IPS-15b (cell line): ENCODE measurements at regions not wholly inside any gene's neighbourhood (a gene's known extent, or its start where the extent isn't known, plus 50 kb on each side); places are given as distances from the start of the nearest gene placed in this dataset.

Experiments
- H3K27me3 ChIP-seq: one replicate; pipeline ENCODE4 v1.6.1; 2013; ENCODE audit warnings: low read length; ENCODE audit not compliant: control insufficient read depth, insufficient read depth
- H3K36me3 ChIP-seq: one replicate; pipeline ENCODE4 v1.6.1; 2013; ENCODE audit warnings: low read length; ENCODE audit not compliant: control insufficient read depth, insufficient read depth
- H3K4me1 ChIP-seq: one replicate; pipeline ENCODE4 v1.6.1; 2013; ENCODE audit warnings: mild to moderate bottlenecking, low read length; ENCODE audit not compliant: control insufficient read depth, insufficient read depth
- H3K4me3 ChIP-seq: one replicate; pipeline ENCODE4 v1.5.1; 2013; ENCODE audit warnings: low read depth, low read length
- H3K9ac ChIP-seq: one replicate; pipeline ENCODE4 v1.6.1; 2013; ENCODE audit warnings: low read depth, mild to moderate bottlenecking, low read length
- H3K9me3 ChIP-seq: one replicate; pipeline ENCODE4 v1.6.1; 2013; ENCODE audit warnings: mild to moderate bottlenecking, low read length; ENCODE audit not compliant: control insufficient read depth, insufficient read depth

DNA sequence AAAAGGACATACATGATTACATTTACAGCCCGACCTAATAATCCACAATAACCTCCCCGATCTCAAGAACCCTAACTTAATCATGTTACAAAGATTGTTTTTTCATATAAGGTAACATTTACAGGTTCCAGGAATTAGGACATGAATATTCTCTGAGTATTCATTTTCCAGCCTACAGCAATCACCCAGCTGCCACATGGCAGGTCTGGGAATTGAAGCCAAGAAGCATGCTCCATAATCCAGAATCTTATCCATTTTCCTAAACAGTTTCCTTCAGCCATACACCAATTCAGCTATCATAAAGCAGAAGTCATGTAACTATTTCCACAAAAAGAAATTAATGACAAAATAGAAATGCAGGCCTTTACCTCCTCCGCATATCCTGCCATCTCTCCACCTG is 163.4 kb downstream of the CAAP1 start:
- H3K36me3 ChIP-seq: no peaks in the 10 kb centered on the region
- H3K9ac ChIP-seq: no peak overlapping the region
- H3K4me3 ChIP-seq: no peak overlapping the region

DNA sequence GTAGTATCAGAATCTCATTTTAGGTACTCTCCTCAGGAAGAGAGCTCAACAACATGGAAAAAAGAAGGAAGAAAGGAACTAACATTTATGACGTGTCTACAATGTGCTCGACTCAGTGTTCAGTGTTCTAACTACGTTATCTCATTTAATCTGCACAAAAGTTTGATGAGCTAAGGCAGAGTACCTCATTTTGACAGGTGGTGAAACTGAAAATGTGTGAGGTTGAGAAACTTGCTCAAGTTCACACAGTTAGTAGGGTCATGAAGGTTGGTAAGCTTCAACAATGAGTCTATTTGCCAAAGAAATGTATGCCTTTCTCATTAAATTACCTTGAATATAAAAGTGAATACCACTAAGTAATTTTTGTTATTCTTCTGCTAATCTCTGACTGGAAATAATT is 165.1 kb downstream of the CAAP1 start:
- H3K9me3 ChIP-seq: no peaks in the 10 kb centered on the region
- no peak overlapping the region for H3K9ac ChIP-seq
- no peaks in the 10 kb centered on the region for H3K36me3 ChIP-seq
- H3K4me1 ChIP-seq: peaks cover 5% of the 10 kb centered on the region
- no peak overlapping the region for H3K4me3 ChIP-seq
- no peaks in the 10 kb centered on the region for H3K27me3 ChIP-seq

More for the DNA sequence above, 163.4 kb downstream of the CAAP1 start:
- no peaks in the 10 kb centered on the region for H3K27me3 ChIP-seq
- H3K9me3 ChIP-seq: no peaks in the 10 kb centered on the region
- peaks cover 3% of the 10 kb centered on the region for H3K4me1 ChIP-seq

DNA sequence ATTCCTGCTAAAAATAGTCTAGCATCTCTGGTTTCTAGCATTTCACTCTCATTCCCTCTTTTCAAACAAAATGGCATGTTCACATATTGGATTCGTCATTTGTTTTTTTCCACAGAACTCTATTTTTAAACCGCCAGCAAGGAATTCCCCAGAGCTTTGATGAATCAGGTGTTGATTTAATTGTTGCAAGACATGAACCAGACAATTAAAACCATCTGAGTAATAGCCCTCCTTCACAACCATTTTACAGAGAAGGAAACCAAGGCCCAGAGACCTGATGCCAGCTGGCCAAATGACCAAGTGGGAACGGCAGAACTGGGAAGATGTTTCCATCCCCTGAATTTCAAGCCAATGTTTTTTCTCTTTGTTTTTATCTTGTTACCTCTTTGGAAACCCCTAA is 167.0 kb downstream of the CAAP1 start:
- no peak overlapping the region for H3K9ac ChIP-seq
- H3K4me3 ChIP-seq: no peak overlapping the region
- no peaks in the 10 kb centered on the region for H3K9me3 ChIP-seq
- H3K27me3 ChIP-seq: no peaks in the 10 kb centered on the region
- peaks cover 5% of the 10 kb centered on the region for H3K4me1 ChIP-seq
- H3K36me3 ChIP-seq: no peaks in the 10 kb centered on the region

DNA sequence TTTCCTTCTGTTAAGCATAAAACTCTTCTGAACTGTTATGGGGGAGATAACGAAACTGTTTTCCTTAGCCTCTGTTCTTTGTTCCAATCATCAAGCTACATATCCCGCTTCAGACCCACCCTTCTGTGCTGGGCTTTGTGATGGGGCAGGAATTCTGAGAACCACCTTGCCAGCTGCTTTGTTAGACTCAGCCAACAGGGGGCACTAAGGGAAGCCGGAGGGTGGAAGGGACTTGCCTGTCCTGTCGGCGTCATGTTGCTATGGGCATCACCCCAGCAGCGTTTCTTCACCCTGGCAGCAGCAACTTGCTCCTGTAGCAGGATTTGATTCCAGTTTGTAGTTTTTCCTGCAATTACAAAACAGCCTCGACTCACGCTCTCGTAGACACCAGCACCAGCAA is 169.1 kb downstream of the CAAP1 start:
- no peaks in the 10 kb centered on the region for H3K36me3 ChIP-seq
- H3K4me1 ChIP-seq: peaks cover 5% of the 10 kb centered on the region
- H3K9me3 ChIP-seq: no peaks in the 10 kb centered on the region
- H3K4me3 ChIP-seq: no peak overlapping the region
- H3K27me3 ChIP-seq: no peaks in the 10 kb centered on the region
- no peak overlapping the region for H3K9ac ChIP-seq

DNA sequence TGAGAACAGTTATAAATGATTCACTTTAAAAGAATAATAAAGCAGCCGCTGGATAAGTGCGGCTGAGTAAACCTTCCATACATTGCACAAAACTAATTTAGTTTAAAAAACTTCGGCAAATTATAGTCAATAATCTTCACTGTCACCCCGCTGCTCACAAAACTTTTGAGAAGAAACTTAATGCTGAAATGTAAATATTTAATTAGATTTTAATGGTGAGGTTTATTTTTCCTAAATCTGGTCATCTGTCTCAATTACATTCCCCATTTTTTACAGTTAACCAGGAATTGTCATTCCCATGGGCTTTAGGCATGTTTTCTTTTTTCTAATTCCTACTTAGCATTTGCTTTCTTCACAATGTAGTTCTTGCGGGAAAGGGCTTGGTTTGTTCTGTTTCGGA is 169.8 kb downstream of the CAAP1 start:
- Histone ChIP-seq H3K9ac (no peak overlapping the region), H3K9me3 (no peaks in the 10 kb centered on the region), H3K36me3 (no peaks in the 10 kb centered on the region), H3K4me3 (no peak overlapping the region), H3K4me1 (peaks cover 2% of the 10 kb centered on the region), H3K27me3 (no peaks in the 10 kb centered on the region)

DNA sequence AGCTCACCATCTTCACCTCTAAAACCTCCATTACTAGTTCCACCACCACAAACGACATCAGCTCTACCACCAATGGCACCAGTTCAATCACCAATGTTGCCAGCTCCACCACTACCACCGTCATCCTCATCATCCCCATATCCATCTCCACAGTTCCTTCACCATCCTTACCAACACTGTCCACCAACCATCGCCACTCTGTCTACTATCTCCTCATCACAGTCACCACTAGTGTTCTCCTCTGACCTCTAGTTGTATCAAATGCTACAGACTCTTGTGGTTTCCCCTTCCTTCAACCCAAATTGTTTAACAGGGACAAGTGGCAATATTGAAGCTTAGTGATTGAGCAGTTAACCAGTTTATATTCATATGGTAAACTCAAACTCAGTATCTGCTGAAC is 182.6 kb downstream of the CAAP1 start:
- H3K27me3 ChIP-seq: no peaks in the 10 kb centered on the region
- no peaks in the 10 kb centered on the region for H3K9me3 ChIP-seq
- no peak overlapping the region for H3K9ac ChIP-seq
- H3K36me3 ChIP-seq: no peaks in the 10 kb centered on the region
- H3K4me1 ChIP-seq: no peaks in the 10 kb centered on the region
- no peak overlapping the region for H3K4me3 ChIP-seq

DNA sequence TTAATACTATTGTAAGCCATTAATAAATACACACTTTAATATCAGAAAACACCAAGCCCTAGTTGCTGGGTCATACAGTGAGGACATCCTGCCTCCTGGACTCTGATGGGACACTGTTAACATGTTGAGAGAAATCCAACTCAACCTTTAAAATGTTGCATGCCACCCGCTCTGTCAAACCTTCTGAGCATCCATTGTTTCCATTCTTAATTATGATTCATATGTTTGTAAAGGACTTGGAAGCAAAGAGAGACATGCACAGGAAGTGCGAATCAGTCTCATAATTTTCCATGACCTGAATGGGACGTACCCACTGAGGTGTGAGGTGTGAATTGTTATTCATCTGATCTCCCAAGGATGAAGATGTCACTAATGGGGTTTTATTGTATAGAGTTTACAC is 186.4 kb downstream of the CAAP1 start:
- Histone ChIP-seq H3K4me3 (no peak overlapping the region), H3K36me3 (no peaks in the 10 kb centered on the region), H3K4me1 (no peaks in the 10 kb centered on the region), H3K9me3 (no peaks in the 10 kb centered on the region), H3K27me3 (no peaks in the 10 kb centered on the region), H3K9ac (no peak overlapping the region)

DNA sequence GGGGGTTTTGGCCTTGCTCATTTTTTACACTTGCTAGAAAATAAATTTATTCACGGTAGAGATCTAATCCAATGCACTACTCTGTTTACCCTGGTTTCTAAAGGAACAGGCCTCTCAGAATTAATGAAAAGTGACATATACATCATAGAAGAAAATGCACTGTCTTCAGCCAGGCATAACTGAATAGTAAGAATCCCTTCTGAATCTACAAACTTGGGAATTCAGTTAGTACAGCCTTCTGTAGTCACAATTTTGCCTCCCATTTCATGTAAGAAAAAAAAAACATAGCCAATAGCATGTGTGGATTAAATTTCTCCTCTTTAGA is 197.3 kb downstream of the CAAP1 start:
- Histone ChIP-seq H3K9ac (no peak overlapping the region), H3K4me3 (no peak overlapping the region), H3K4me1 (no peaks in the 10 kb centered on the region), H3K9me3 (no peaks in the 10 kb centered on the region), H3K27me3 (no peaks in the 10 kb centered on the region), H3K36me3 (no peaks in the 10 kb centered on the region)

DNA sequence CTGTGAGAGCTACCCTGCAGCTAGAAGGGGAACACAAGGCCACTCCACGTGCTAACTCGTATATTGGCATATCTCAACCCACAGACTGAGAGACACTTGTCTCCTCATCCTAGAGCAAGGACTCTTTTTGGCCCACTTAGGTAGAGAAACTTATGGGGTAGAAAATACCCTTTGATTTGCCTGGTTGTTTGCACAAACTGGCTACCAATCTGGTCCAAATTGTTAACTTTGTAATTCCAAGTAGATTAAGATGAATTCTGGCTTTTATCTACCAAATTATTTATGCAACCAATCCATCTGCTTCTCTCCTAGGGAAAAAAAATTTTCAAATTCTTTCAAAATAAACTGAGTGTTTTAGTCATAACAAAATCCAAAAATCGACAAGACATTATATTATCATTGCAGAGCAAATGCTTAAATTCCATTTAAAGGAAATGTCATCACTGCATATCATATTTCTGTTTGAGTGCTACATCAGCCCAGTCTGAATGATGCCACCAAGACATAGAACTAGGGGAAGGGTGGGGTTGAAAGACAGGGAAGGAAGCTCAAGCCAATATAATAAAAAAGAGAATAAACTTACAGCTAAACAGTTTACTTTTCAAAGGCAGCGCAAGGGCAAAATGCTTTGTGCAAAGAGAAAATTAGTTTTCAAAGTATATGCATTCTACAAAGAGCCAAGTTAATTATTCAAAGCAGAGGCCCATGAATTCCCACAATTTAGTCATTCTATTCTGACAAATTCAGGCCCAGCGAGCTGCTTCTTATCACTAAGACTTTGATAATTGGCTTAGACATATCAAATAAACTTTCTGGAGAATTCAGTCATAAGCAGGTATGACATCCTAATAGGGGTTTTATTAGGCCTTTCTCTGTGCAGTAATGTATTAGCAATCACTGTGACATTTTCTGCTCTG is 198.0 kb downstream of the CAAP1 start:
- H3K9ac ChIP-seq: no peak overlapping the region
- H3K4me3 ChIP-seq: no peak overlapping the region
- no peaks in the 10 kb centered on the region for H3K9me3 ChIP-seq
- no peaks in the 10 kb centered on the region for H3K4me1 ChIP-seq
- H3K27me3 ChIP-seq: no peaks in the 10 kb centered on the region
- H3K36me3 ChIP-seq: no peaks in the 10 kb centered on the region

DNA sequence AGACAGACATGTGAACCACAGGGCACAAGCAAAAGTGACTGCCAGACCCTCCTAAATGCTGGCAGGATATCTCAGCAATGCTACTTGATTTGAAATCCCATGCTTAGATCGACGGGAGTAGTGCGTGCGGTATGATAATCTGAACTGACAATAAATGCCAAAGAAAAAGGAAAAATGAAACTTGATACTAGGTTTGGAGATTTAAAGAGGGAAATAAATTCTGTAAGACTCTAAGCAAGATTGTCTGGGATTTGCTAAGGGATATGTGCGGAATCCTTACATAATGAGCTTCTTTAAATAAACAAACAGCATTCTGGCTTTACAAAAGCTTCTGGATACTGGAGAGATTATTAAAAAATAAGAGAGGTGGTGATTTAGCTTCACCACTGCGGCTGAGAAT is 203.6 kb downstream of the CAAP1 start:
- no peaks in the 10 kb centered on the region for H3K27me3 ChIP-seq
- H3K4me1 ChIP-seq: no peaks in the 10 kb centered on the region
- H3K9ac ChIP-seq: no peak overlapping the region
- H3K36me3 ChIP-seq: no peaks in the 10 kb centered on the region
- H3K9me3 ChIP-seq: no peaks in the 10 kb centered on the region
- H3K4me3 ChIP-seq: no peak overlapping the region

DNA sequence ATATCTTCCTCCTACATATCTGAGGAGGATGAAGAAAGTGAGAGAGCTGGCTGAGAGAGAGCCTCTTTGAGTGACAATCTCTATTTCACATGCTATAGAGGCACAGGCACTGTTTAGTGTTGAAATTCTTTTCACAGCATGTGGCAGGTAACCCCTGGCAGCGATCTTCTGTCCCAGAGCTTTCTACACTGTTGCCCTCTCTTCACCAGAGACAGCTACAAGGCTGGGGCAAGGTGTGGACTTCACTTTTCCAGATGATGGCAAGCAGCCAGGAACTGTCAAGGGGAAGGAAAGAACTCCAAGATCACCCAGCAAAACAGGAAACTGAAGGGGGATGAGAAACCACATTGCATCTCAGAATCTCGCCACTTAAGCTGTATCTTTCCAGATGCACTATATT is 205.2 kb downstream of the CAAP1 start:
- H3K9me3 ChIP-seq: no peaks in the 10 kb centered on the region
- no peak overlapping the region for H3K9ac ChIP-seq
- no peaks in the 10 kb centered on the region for H3K27me3 ChIP-seq
- no peaks in the 10 kb centered on the region for H3K36me3 ChIP-seq
- H3K4me3 ChIP-seq: no peak overlapping the region
- no peaks in the 10 kb centered on the region for H3K4me1 ChIP-seq

DNA sequence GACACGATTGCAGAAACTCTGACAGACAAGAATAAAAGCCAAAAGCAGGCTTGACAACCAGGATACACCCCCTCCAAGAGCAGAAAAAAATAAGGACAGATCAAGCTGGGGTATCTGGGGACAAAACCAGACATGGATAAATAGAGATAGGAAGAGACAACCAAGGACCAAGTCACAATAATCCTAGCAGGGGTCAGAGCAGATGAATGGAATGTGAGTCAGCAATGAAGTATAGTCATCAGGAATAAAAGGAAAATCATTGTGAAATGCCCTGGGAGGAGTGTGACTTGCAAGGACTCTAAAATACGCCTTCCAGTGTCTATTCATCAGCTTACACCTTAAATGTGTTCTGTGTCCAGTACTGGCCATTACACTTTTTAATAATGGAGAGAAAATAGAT is 206.8 kb downstream of the CAAP1 start:
- peaks cover 6% of the 10 kb centered on the region for H3K4me1 ChIP-seq
- H3K4me3 ChIP-seq: no peak overlapping the region
- H3K9ac ChIP-seq: no peak overlapping the region
- H3K9me3 ChIP-seq: no peaks in the 10 kb centered on the region
- no peaks in the 10 kb centered on the region for H3K36me3 ChIP-seq
- no peaks in the 10 kb centered on the region for H3K27me3 ChIP-seq
